ENCODE measurements at regions not wholly inside any gene's neighbourhood (a gene's known extent, or its start where the extent isn't known, plus 50 kb on each side); places are given as distances from the start of the nearest gene placed in this dataset.
A peak's percentile ranks its signal among the peaks of the same experiment; 100 is the strongest.

- TF ChIP-seq NFIC (IDR thresholded peaks at IDR 0.05; ENCODE audit: low read length) (no peak), ZNF24 (IDR thresholded peaks at IDR 0.05) (no peak), CHD2 (IDR thresholded peaks at IDR 0.05; ENCODE audit: low read depth, low read length) (no peak), TSC22D2 (CRISPR knock-in tag; IDR thresholded peaks at IDR 0.05; ENCODE audit: borderline replicate concordance) (no peak), FOXP1 (IDR thresholded peaks at IDR 0.05) (peak; percentile 24; the same call in 1 of the 2 replicates), FOXP1 (CRISPR knock-in tag; IDR thresholded peaks at IDR 0.05) (no peak), BCL3 (CRISPR knock-in tag; IDR thresholded peaks at IDR 0.05) (no peak), ZBTB10 (CRISPR knock-in tag; IDR thresholded peaks at IDR 0.05; ENCODE audit: borderline replicate concordance) (no peak), KDM3A (CRISPR knock-in tag; IDR thresholded peaks at IDR 0.05; ENCODE audit: low read depth) (no peak), NAIF1 (CRISPR knock-in tag; IDR thresholded peaks at IDR 0.05; ENCODE audit: borderline replicate concordance) (no peak), ZGPAT (CRISPR knock-in tag; IDR thresholded peaks at IDR 0.05) (no peak), RBM22 (optimal IDR thresholded peaks at IDR 0.05; ENCODE audit: low read length) (no peak)
These were observed 132.0 kb downstream of the RNASET2 start (continued) for GRCh38 chr6:166824146-166824879.

All from HepG2 (cell line).